Fibroblast of villous mesenchyme (primary cell): ENCODE measurements at regions not wholly inside any gene's neighbourhood (a gene's known extent, or its start where the extent isn't known, plus 50 kb on each side); places are given as distances from the start of the nearest gene placed in this dataset.
"Not testable (repeated sequence)": the region's sequence is repeated elsewhere in the genome, so short reads cannot be mapped to it uniquely, and the experiment has no call there.

Source experiments
- DNase-seq: peaks from one replicate; pipeline ENCODE4 v3.0.0-alpha.2; 2010; ENCODE audit warnings: low read depth
- H3K4me3 ChIP-seq: 2 replicates; pipeline ENCODE4 v1.5.1; 2011; ENCODE audit warnings: low read depth, mild to moderate bottlenecking, low read length
- TF ChIP-seq, protein P1 (sequence below): IDR thresholded peaks from 2 replicates; pipeline ENCODE4 v1.5.1; 2012; ENCODE audit warnings: low read depth, mild to moderate bottlenecking, low read length; ENCODE audit not compliant: insufficient read depth

DNA sequence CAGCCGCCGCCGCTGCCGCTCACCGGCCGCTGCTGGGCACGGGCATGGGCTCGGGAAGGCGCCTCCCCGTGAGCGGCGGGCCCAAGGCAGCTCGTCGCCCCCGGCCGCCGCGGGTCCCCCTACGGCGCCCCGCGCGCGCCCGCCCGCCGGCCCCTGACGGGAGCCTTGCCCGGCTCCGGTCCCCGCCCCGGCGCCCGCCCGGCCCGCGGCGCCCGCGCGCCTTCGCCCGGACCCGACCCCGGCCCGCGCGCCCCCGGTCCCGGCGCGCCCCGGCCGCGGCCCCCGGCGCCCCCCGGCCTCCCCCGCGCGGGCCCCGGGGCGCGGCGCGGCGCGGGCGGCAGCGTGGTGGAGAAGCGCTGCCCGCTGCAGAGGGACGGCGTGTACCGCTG lies 177.7 kb downstream of the OR4M2 start:
- TF ChIP-seq, protein P1, sequence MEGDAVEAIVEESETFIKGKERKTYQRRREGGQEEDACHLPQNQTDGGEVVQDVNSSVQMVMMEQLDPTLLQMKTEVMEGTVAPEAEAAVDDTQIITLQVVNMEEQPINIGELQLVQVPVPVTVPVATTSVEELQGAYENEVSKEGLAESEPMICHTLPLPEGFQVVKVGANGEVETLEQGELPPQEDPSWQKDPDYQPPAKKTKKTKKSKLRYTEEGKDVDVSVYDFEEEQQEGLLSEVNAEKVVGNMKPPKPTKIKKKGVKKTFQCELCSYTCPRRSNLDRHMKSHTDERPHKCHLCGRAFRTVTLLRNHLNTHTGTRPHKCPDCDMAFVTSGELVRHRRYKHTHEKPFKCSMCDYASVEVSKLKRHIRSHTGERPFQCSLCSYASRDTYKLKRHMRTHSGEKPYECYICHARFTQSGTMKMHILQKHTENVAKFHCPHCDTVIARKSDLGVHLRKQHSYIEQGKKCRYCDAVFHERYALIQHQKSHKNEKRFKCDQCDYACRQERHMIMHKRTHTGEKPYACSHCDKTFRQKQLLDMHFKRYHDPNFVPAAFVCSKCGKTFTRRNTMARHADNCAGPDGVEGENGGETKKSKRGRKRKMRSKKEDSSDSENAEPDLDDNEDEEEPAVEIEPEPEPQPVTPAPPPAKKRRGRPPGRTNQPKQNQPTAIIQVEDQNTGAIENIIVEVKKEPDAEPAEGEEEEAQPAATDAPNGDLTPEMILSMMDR, result no peak
- DNase-seq, result no peak
- peak overlapping the region; percentile 27 for H3K4me3 ChIP-seq

DNA sequence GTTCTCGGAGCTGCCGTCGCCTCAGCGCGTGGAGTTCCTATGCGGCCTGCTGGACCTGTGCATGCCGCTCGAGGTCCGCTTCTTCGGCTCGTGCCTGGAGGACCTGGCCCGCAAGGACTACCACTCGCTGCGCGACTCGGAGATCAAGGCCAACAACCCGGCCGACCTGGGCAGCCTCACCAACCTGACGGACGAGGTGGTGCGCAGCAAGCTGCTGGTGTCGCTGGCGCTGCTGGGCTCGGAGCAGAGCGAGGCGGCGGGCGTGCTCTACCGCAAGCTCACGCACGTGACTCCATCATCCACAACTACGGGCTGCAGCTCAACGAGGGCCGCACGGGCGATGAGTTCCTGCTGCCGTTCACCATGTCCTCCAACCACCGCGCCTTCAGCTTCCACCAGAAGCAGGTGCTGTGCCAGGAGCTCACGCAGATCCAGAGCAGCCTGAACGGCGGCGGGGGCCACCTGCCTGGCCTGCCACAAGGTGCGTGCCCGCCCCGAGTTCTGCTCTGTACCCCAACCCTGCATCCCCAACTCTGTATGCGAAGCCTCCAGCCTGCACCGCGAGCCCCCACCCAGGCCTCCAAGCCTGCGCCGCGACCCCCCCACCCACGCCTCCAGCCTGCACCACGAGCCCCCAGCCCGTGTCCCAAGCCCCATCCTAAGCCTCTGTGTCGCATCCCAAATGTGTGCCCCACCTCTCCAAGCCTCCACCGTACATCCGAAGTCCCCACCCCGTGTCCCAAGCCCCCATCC lies 178.2 kb downstream of the OR4M2 start:
- TF ChIP-seq, protein P1, result no peak
- H3K4me3 ChIP-seq, result peak overlapping the region; percentile 10
- DNase-seq, result peak; percentile 30

DNA sequence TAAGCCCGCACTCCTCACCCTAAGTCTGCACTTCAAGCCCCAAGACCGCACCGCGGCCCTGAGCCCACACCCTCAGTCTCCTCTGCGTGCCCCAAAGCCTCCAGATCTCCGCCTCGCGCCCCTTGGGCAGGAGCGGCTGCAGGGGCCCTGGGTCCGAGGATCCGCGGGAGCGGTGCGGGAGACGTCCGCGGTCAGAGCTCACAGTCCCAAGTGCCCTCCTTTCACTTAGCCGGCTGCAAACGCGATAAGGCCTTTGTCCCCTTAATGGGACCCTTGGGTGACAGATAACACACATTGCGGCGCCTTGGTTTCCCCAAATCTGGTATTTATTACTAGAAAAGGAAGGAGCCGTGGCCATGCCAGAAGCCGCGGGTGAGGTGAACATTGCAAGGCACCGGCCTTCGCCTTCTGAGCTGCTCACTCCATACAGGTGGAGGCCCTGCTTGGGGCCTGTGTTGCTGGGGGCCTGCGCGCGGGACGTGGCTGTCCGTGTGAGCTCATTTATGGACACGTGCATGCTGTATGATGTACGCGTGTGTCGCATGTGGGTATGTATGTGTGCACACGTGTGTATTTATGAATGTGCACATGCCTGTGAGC lies 178.9 kb downstream of the OR4M2 start:
- not testable (repeated sequence) for DNase-seq, H3K4me3 ChIP-seq

DNA sequence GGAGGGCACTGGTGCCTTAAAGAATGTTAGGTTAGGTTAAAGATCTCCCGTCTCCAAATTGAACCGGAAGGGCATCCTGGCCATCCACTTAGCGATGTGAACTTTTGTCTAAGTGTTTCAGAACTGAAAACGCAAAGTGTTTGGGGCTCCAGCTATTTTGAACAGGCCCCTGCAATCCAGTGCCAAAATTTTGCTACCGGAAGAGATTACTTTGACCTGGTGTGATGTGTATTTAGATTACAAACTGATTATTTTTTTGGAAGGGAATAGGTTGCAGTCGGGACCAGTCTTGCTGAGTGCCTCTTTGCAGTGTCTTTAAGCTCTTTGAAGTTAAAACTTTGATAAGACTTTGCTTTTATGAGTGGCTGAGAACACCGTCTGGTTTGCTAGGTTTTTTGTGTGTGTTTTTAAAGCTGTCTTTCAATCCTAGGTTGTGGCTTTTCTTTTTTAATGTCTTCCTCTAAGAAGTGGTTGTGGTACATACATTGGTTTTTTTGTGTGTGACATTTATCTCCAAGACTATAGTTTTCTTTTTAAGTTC lies 179.6 kb downstream of the OR4M2 start:
- no peak for DNase-seq

DNA sequence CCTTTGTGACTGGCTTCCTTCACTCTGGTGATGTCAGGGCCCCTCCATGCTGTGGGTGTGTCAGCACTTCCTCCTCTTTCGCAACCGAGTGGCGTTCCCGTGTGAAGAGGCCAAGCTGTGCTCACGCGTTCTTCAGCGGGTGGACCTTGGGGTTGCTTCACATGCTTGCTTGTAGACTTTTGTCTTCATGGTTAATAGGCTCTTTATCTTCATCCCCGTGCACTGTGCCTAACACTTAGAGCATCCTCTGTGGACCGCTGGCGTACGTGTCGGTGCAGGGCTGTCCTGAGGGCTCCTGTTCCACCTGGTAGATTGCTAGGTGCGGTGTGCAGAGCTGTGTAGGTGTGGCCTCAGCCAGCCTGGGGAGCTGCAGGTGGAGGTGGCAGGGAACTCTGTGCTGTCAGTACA lies 182.3 kb downstream of the OR4M2 start:
- H3K4me3 ChIP-seq, result no peak overlapping the region
- TF ChIP-seq, protein P1, result no peak
- peak; percentile 76 for DNase-seq

More for the DNA sequence above, 179.6 kb downstream of the OR4M2 start:
- TF ChIP-seq, protein P1, result no peak
- no peak overlapping the region for H3K4me3 ChIP-seq

DNA sequence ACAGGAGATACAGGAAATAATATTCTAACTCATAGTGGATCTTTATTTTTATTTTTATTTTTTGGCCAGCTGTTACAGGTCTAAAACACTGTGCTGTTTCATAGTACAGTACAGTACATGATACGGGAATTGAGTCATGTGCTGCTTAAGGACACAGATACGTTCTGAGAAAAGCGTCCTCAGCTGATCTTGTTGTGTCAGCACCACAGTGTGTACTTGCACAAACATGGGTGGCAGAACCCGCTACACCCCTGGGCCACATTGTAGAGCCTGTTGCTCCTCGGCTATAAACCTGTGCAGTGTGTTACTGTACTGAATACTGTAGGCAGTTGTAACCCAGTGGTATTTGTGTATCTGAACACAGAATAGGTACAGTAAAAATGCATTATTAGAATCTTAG lies 183.4 kb downstream of the OR4M2 start:
- peak; percentile 12 for DNase-seq
- TF ChIP-seq, protein P1, result no peak
- H3K4me3 ChIP-seq, result no peak overlapping the region

DNA sequence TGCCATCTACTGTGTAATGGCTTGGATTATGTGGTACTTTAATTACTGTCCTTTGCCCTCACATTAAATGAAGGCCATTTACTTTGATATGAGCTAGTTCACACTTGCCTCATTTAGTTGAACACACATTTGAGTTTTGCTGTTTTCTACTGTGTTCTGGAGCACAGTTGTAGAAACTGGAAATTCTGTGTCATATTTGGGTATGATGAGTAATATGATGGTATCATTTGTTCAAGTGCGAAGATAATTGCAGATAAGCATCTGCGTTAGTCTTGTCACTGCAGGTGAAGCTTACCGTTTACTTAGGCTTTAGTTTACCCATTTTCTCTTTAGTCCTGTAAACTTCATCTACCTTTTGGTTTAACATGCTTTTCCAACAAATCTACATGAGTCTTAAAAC lies 183.9 kb downstream of the OR4M2 start:
- not testable (repeated sequence) for DNase-seq, H3K4me3 ChIP-seq
